HCT116 (cell line): ENCODE measurements at regions not wholly inside any gene's neighbourhood (a gene's known extent, or its start where the extent isn't known, plus 50 kb on each side); places are given as distances from the start of the nearest gene placed in this dataset.

Experiments
- ATAC-seq: fragments of 200-7000 bp; cut with Tn5 transposase; 2 replicates; pipeline ENCODE4 v1.9.1; 2020; ENCODE audit warnings: mild to moderate bottlenecking, moderate library complexity
- BruUV-seq: library from RNA; stranded (reverse); fragments of 400-500 nt; replicated peaks from 2 replicates; lab custom pipeline; 2021; lab: Mats Ljungman, UMichigan
- CTCF ChIA-PET: fragments of 300-600 bp; sonication (Branson Sonifier 250); formaldehyde crosslinking; loops from one replicate; lab custom pipeline; 2021; ENCODE audit warnings: antibody characterized with exemption; lab: Charles Lee
- POLR2A ChIA-PET: fragments of 300-600, 350-600 bp; sonication (Branson Sonifier 250); formaldehyde crosslinking; loops from one replicate; lab custom pipeline; 2021; ENCODE audit warnings: antibody characterized with exemption; lab: Charles Lee
- RAD21 ChIA-PET, 2 experiments: fragments of 300-600 bp; sonication (Branson Sonifier 250); formaldehyde crosslinking; loops; one replicate each; lab custom pipeline; 2023; ENCODE audit warnings: low total read pairs in 2 of 2; ENCODE audit not compliant: uncharacterized antibody in 2 of 2, unreplicated experiment in 2 of 2, low non-redundant PET in 1 of 2; lab: Charles Lee
- DNase-seq: peaks from one replicate; pipeline ENCODE4 v3.0.0-alpha.2; 2010; ENCODE audit warnings: low read depth, low spot score
- H2AFZ ChIP-seq: fragments of 200-600 bp; shearing (Covaris generic), sonication (generic); 2 replicates; pipeline ENCODE4 v1.6.1; 2017; ENCODE audit warnings: low read depth, mixed run types, mixed read lengths, antibody characterized with exemption, low read length; ENCODE audit not compliant: poor library complexity, severe bottlenecking
- H3K27ac ChIP-seq: 2 replicates; pipeline ENCODE4 v1.5.1; 2012; ENCODE audit warnings: low read depth, low read length
- H3K27me3 ChIP-seq: fragments of 200-600 bp; sonication (generic); 2 replicates; pipeline ENCODE4 v1.6.1; 2016; ENCODE audit warnings: mixed run types, low read length, mixed read lengths; ENCODE audit not compliant: insufficient read depth
- H3K36me3 ChIP-seq, 2 experiments: fragments of 200-500 bp in 1 of 2; fragments of 200-600 bp in 1 of 2; sonication (Bioruptor generic) in 1 of 2; sonication (generic) in 1 of 2; 2 replicates each; pipeline versions ENCODE4 v1.5.1 to v1.6.1; 2014 to 2016; ENCODE audit warnings: low read length in 2 of 2, inconsistent platforms in 1 of 2, mixed read lengths in 1 of 2, mixed run types in 1 of 2; ENCODE audit not compliant: insufficient read depth in 2 of 2, control insufficient read depth in 1 of 2
- H3K4me1 ChIP-seq, 2 experiments: fragments of 200-600 bp in 1 of 2; sonication (generic) in 1 of 2; 2 replicates each; pipeline versions ENCODE4 v1.5.1 to v1.6.1; 2012 to 2017; ENCODE audit warnings: low read length in 2 of 2, inconsistent platforms in 1 of 2, mild to moderate bottlenecking in 1 of 2, mixed read lengths in 1 of 2, mixed run types in 1 of 2, moderate library complexity in 1 of 2; ENCODE audit not compliant: insufficient read depth in 2 of 2, control insufficient read depth in 1 of 2
- H3K4me2 ChIP-seq: fragments of 200-600 bp; sonication (generic); 2 replicates; pipeline ENCODE4 v1.6.1; 2017; ENCODE audit warnings: mixed run types, low read length, mixed read lengths
- H3K4me3 ChIP-seq, 2 experiments: fragments of 200-600 bp in 1 of 2; sonication (generic) in 1 of 2; replicated peaks in 1 of 2; 2 replicates each; pipeline ENCODE4 v1.5.1; 2011 to 2016; ENCODE audit warnings: low read length in 2 of 2, control low read depth in 1 of 2, low read depth in 1 of 2, mild to moderate bottlenecking in 1 of 2, mixed read lengths in 1 of 2, mixed run types in 1 of 2
- H3K79me2 ChIP-seq: fragments of 200-600 bp; sonication (generic); 2 replicates; pipeline ENCODE4 v1.6.1; 2017; ENCODE audit warnings: mild to moderate bottlenecking, mixed run types, low read length, moderate library complexity, mixed read lengths; ENCODE audit not compliant: insufficient read depth
- H3K9ac ChIP-seq: fragments of 200-600 bp; sonication (generic); 2 replicates; pipeline ENCODE4 v1.6.1; 2016; ENCODE audit warnings: low read length, mixed read lengths
- H3K9me2 ChIP-seq: fragments of 200-600 bp; sonication (generic), shearing (Covaris generic); 2 replicates; pipeline ENCODE4 v1.6.1; 2017; ENCODE audit warnings: mixed run types, mild to moderate bottlenecking, moderate library complexity; ENCODE audit not compliant: insufficient read depth
- H3K9me3 ChIP-seq, 2 experiments: fragments of 200-500 bp in 1 of 2; fragments of 200-600 bp in 1 of 2; sonication (Bioruptor generic) in 1 of 2; sonication (generic) in 1 of 2; 2 replicates each; pipeline ENCODE4 v1.6.1; 2014 to 2017; ENCODE audit warnings: low read length in 2 of 2, mixed read lengths in 2 of 2, inconsistent platforms in 1 of 2, low read depth in 1 of 2, mild to moderate bottlenecking in 1 of 2, mixed run types in 1 of 2, moderate library complexity in 1 of 2; ENCODE audit not compliant: control insufficient read depth in 1 of 2, insufficient read depth in 1 of 2
- H4K20me1 ChIP-seq: fragments of 200-600 bp; sonication (generic), shearing (Covaris generic); 2 replicates; pipeline ENCODE4 v1.6.1; 2017; ENCODE audit warnings: mixed run types, mild to moderate bottlenecking, moderate library complexity; ENCODE audit not compliant: insufficient read depth
- ATF3 ChIP-seq: IDR thresholded peaks from 2 replicates; pipeline ENCODE4 v1.6.1; 2012
- CBX3 ChIP-seq: IDR thresholded peaks from 2 replicates; pipeline ENCODE4 v1.6.1; 2012; ENCODE audit warnings: low read depth
- JUND ChIP-seq: IDR thresholded peaks from 2 replicates; pipeline ENCODE4 v1.6.1; 2012
- TCF7L2 ChIP-seq: IDR thresholded peaks from 2 replicates; pipeline ENCODE4 v1.7.0; 2011; ENCODE audit warnings: borderline replicate concordance, inconsistent platforms; ENCODE audit not compliant: insufficient read depth, insufficient read length; ENCODE audit errors: extremely low read depth
- YY1 ChIP-seq: IDR thresholded peaks from 2 replicates; pipeline ENCODE4 v1.6.1; 2011; ENCODE audit warnings: low read length, low read depth, moderate library complexity, mild to moderate bottlenecking; ENCODE audit not compliant: insufficient replicate concordance; ENCODE audit errors: extremely low read depth
- intact Hi-C: fragments of 100-400 bp; cut with micrococcal nuclease; formaldehyde crosslinking; loops from 2 replicates; pipeline ENCODE4 v1.10.0; 2022

GRCh38 chr4:169807934-169808509, 50.3 kb upstream of the HPF1 start:
- ChIA-PET CTCF (no interaction called here), RAD21 (no interaction called here), POLR2A (no interaction called here)
- BruUV-seq: no TSS peak
- Histone ChIP-seq H3K4me2 (no peak overlapping the region), H3K9me3 (0 out of 4 replicates have a peak, but pooled peaks cover 0 to 3% of the 10 kb centered on the region in 2 experiments), H3K4me3 (no peak overlapping the region), H3K9me2 (no peaks in the 10 kb centered on the region), H3K79me2 (no peaks in the 10 kb centered on the region), H3K4me1 (no peaks in the 10 kb centered on the region), H3K36me3 (no peaks in the 10 kb centered on the region), H3K27ac (no peak overlapping the region), H4K20me1 (no peaks in the 10 kb centered on the region), H2AFZ (no peak overlapping the region), H3K9ac (no peak overlapping the region), H3K27me3 (no peaks in the 10 kb centered on the region)
- intact Hi-C loops: no loop called here
- ATAC-seq (no peak), DNase-seq (no peak)
- no peak for TF ChIP-seq YY1
- no peak for TF ChIP-seq TCF7L2
- TF ChIP-seq JUND: no peak
- no peak for TF ChIP-seq ATF3
- no peak for TF ChIP-seq CBX3
